ENCODE measurements at regions not wholly inside any gene's neighbourhood (a gene's known extent, or its start where the extent isn't known, plus 50 kb on each side); places are given as distances from the start of the nearest gene placed in this dataset.

- H3K27me3 ChIP-seq (ENCODE audit: insufficient read depth, low read length): no peaks in the 10 kb centered on the region
- DNase-seq (ENCODE audit: low read depth) (no peak), FAIRE-seq (no peak)
- H3K4me3 ChIP-seq (ENCODE audit: insufficient read depth, low read depth, low read length): no peak overlapping the region
- H3K4me1 ChIP-seq (ENCODE audit: insufficient read depth, low read length): no peaks in the 10 kb centered on the region
- no peaks in the 10 kb centered on the region for H4K20me1 ChIP-seq (ENCODE audit: insufficient read depth, low read length)
- no peak overlapping the region for H3K27ac ChIP-seq (ENCODE audit: low read depth, low read length)
- Mint-ChIP-seq H3K9me3 (ENCODE audit: unreplicated experiment) (no peaks in the 10 kb centered on the region), H3K27ac (ENCODE audit: unreplicated experiment) (no peak overlapping the region), H3K27me3 (ENCODE audit: low read depth, unreplicated experiment) (no peaks in the 10 kb centered on the region), H3K4me3 (ENCODE audit: unreplicated experiment) (no peak overlapping the region), H3K36me3 (ENCODE audit: low read depth, unreplicated experiment) (no peaks in the 10 kb centered on the region), H3K4me1 (ENCODE audit: low read depth, unreplicated experiment) (no peaks in the 10 kb centered on the region)
- no peaks in the 10 kb centered on the region for H3K79me2 ChIP-seq (ENCODE audit: insufficient read depth, low read length)
- no peak overlapping the region for H3K4me2 ChIP-seq (ENCODE audit: low read length)
- no peak overlapping the region for H2AFZ ChIP-seq (ENCODE audit: low read depth, low read length)
- no peaks in the 10 kb centered on the region for H3K36me3 ChIP-seq (ENCODE audit: insufficient read depth, low read length)
- TF ChIP-seq, protein P1, sequence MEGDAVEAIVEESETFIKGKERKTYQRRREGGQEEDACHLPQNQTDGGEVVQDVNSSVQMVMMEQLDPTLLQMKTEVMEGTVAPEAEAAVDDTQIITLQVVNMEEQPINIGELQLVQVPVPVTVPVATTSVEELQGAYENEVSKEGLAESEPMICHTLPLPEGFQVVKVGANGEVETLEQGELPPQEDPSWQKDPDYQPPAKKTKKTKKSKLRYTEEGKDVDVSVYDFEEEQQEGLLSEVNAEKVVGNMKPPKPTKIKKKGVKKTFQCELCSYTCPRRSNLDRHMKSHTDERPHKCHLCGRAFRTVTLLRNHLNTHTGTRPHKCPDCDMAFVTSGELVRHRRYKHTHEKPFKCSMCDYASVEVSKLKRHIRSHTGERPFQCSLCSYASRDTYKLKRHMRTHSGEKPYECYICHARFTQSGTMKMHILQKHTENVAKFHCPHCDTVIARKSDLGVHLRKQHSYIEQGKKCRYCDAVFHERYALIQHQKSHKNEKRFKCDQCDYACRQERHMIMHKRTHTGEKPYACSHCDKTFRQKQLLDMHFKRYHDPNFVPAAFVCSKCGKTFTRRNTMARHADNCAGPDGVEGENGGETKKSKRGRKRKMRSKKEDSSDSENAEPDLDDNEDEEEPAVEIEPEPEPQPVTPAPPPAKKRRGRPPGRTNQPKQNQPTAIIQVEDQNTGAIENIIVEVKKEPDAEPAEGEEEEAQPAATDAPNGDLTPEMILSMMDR (IDR thresholded peaks at IDR 0.05; ENCODE audit: insufficient read depth, low read depth, low read length): no peak
- no peak for TF ChIP-seq EZH2 (IDR thresholded peaks at IDR 0.05; ENCODE audit: insufficient read depth, low read length)
- H3K9ac ChIP-seq (ENCODE audit: low read length): no peak overlapping the region
- H3K9me3 ChIP-seq (ENCODE audit: insufficient read depth, low read depth, low read length): peaks cover 3% of the 10 kb centered on the region
Measured at GRCh38 chr5:104928906-104929520, 1366.4 kb upstream of the NUDT12 start.

GRCh38 chr5:104915226-104915625, 1352.6 kb upstream of the NUDT12 start:
- Mint-ChIP-seq H3K27me3 (ENCODE audit: low read depth, unreplicated experiment) (no peaks in the 10 kb centered on the region), H3K4me3 (ENCODE audit: unreplicated experiment) (no peak overlapping the region), H3K36me3 (ENCODE audit: low read depth, unreplicated experiment) (no peaks in the 10 kb centered on the region), H3K4me1 (ENCODE audit: low read depth, unreplicated experiment) (no peaks in the 10 kb centered on the region), H3K9me3 (ENCODE audit: unreplicated experiment) (no peaks in the 10 kb centered on the region), H3K27ac (ENCODE audit: unreplicated experiment) (no peak overlapping the region)
- TF ChIP-seq, protein P1 (IDR thresholded peaks at IDR 0.05; ENCODE audit: insufficient read depth, low read depth, low read length): no peak
- no peak for TF ChIP-seq EZH2 (IDR thresholded peaks at IDR 0.05; ENCODE audit: insufficient read depth, low read length)
- FAIRE-seq (no peak), DNase-seq (ENCODE audit: low read depth) (no peak)
- Histone ChIP-seq H3K4me2 (ENCODE audit: low read length) (no peak overlapping the region), H4K20me1 (ENCODE audit: insufficient read depth, low read length) (no peaks in the 10 kb centered on the region), H2AFZ (ENCODE audit: low read depth, low read length) (no peak overlapping the region), H3K79me2 (ENCODE audit: insufficient read depth, low read length) (no peaks in the 10 kb centered on the region), H3K27me3 (ENCODE audit: insufficient read depth, low read length) (no peaks in the 10 kb centered on the region), H3K9ac (ENCODE audit: low read length) (no peak overlapping the region), H3K27ac (ENCODE audit: low read depth, low read length) (no peak overlapping the region), H3K9me3 (ENCODE audit: insufficient read depth, low read depth, low read length) (no peaks in the 10 kb centered on the region), H3K36me3 (ENCODE audit: insufficient read depth, low read length) (no peaks in the 10 kb centered on the region), H3K4me1 (ENCODE audit: insufficient read depth, low read length) (no peaks in the 10 kb centered on the region), H3K4me3 (ENCODE audit: insufficient read depth, low read depth, low read length) (no peak overlapping the region)

- Histone ChIP-seq H3K4me1 (ENCODE audit: insufficient read depth, low read length) (no peaks in the 10 kb centered on the region), H3K79me2 (ENCODE audit: insufficient read depth, low read length) (no peaks in the 10 kb centered on the region), H3K36me3 (ENCODE audit: insufficient read depth, low read length) (no peaks in the 10 kb centered on the region), H4K20me1 (ENCODE audit: insufficient read depth, low read length) (no peaks in the 10 kb centered on the region), H2AFZ (ENCODE audit: low read depth, low read length) (no peak overlapping the region), H3K27ac (ENCODE audit: low read depth, low read length) (no peak overlapping the region), H3K9ac (ENCODE audit: low read length) (no peak overlapping the region), H3K9me3 (ENCODE audit: insufficient read depth, low read depth, low read length) (no peaks in the 10 kb centered on the region), H3K4me2 (ENCODE audit: low read length) (no peak overlapping the region), H3K4me3 (ENCODE audit: insufficient read depth, low read depth, low read length) (no peak overlapping the region), H3K27me3 (ENCODE audit: insufficient read depth, low read length) (no peaks in the 10 kb centered on the region)
- no peak for TF ChIP-seq EZH2 (IDR thresholded peaks at IDR 0.05; ENCODE audit: insufficient read depth, low read length)
- TF ChIP-seq, protein P1 (IDR thresholded peaks at IDR 0.05; ENCODE audit: insufficient read depth, low read depth, low read length): no peak
- DNase-seq (ENCODE audit: low read depth) (no peak), FAIRE-seq (no peak)
- H3K4me1 Mint-ChIP-seq (ENCODE audit: low read depth, unreplicated experiment): no peaks in the 10 kb centered on the region
- no peak overlapping the region for H3K4me3 Mint-ChIP-seq (ENCODE audit: unreplicated experiment)
- no peaks in the 10 kb centered on the region for H3K27me3 Mint-ChIP-seq (ENCODE audit: low read depth, unreplicated experiment)
- no peaks in the 10 kb centered on the region for H3K36me3 Mint-ChIP-seq (ENCODE audit: low read depth, unreplicated experiment)
- no peak overlapping the region for H3K27ac Mint-ChIP-seq (ENCODE audit: unreplicated experiment)
- no peaks in the 10 kb centered on the region for H3K9me3 Mint-ChIP-seq (ENCODE audit: unreplicated experiment)
Measured at GRCh38 chr5:104914536-104915070, 1352.0 kb upstream of the NUDT12 start.

All from astrocyte (in vitro differentiated cells and primary cell).